Immature natural killer cell (primary cell): ENCODE measurements at regions not wholly inside any gene's neighbourhood (a gene's known extent, or its start where the extent isn't known, plus 50 kb on each side); places are given as distances from the start of the nearest gene placed in this dataset.

Experiments
- DNase-seq, 3 donors: peaks; one replicate each; pipeline ENCODE4 v3.0.0; 2022; ENCODE audit warnings: mixed read lengths in 1 of 3
- H3K27ac Mint-ChIP-seq, 6 donors: one replicate each; pipeline ENCODE4 v1.8.0; 2020; ENCODE audit warnings: mixed read lengths in 6 of 6, mild to moderate bottlenecking in 5 of 6, inconsistent platforms in 4 of 6, moderate library complexity in 3 of 6
- H3K27me3 Mint-ChIP-seq, 3 donors: one replicate each; pipeline ENCODE4 v1.8.0; 2020 to 2021; ENCODE audit warnings: low read depth in 3 of 3, mild to moderate bottlenecking in 3 of 3, mixed read lengths in 3 of 3, moderate library complexity in 3 of 3, inconsistent platforms in 1 of 3
- H3K36me3 Mint-ChIP-seq, 3 donors: one replicate each; pipeline ENCODE4 v1.8.0; 2020; ENCODE audit warnings: mixed read lengths in 3 of 3, inconsistent platforms in 2 of 3, mild to moderate bottlenecking in 2 of 3
- H3K4me1 Mint-ChIP-seq, 2 donors: one replicate each; pipeline ENCODE4 v1.8.0; 2020; ENCODE audit warnings: inconsistent platforms in 2 of 2, mild to moderate bottlenecking in 2 of 2, mixed read lengths in 2 of 2, moderate library complexity in 1 of 2
- H3K4me3 Mint-ChIP-seq, 5 donors: one replicate each; pipeline ENCODE4 v1.8.0; 2020; ENCODE audit warnings: mild to moderate bottlenecking in 5 of 5, mixed read lengths in 5 of 5, inconsistent platforms in 3 of 5, moderate library complexity in 3 of 5
- H3K9me3 Mint-ChIP-seq, 6 donors: one replicate each; pipeline ENCODE4 v1.8.0; 2020; ENCODE audit warnings: mild to moderate bottlenecking in 6 of 6, mixed read lengths in 6 of 6, inconsistent platforms in 4 of 6, moderate library complexity in 3 of 6

- H3K27ac Mint-ChIP-seq, result no peak overlapping the region
- no peaks in the 10 kb centered on the region for H3K27me3 Mint-ChIP-seq
- H3K4me3 Mint-ChIP-seq, result no peak overlapping the region
- no peak for DNase-seq
- H3K4me1 Mint-ChIP-seq, result no peaks in the 10 kb centered on the region
- H3K9me3 Mint-ChIP-seq, result peaks cover 10 to 38% (median 18%) of the 10 kb centered on the region in 6 donors
- H3K36me3 Mint-ChIP-seq, result no peaks in the 10 kb centered on the region
Observed at GRCh38 chr3:1664266-1664665, 434.4 kb upstream of the CNTN4 start.

- DNase-seq, result no peak
- Mint-ChIP-seq H3K27ac (no peak overlapping the region), H3K36me3 (no peaks in the 10 kb centered on the region), H3K4me3 (no peak overlapping the region), H3K27me3 (no peaks in the 10 kb centered on the region), H3K4me1 (no peaks in the 10 kb centered on the region), H3K9me3 (peaks cover 5 to 43% (median 17%) of the 10 kb centered on the region in 6 donors)
Observed at GRCh38 chr3:1666865-1667264, 431.8 kb upstream of the CNTN4 start.

- Mint-ChIP-seq H3K27ac (no peak overlapping the region), H3K27me3 (peaks cover 0 to 2% (median 0%) of the 10 kb centered on the region in 3 donors), H3K36me3 (peaks cover 0 to 3% (median 0%) of the 10 kb centered on the region in 3 donors), H3K9me3 (peaks cover 11 to 55% (median 36%) of the 10 kb centered on the region in 6 donors), H3K4me1 (no peaks in the 10 kb centered on the region), H3K4me3 (no peak overlapping the region)
- DNase-seq, result no peak
Observed at GRCh38 chr3:1677576-1678156, 421.0 kb upstream of the CNTN4 start.

GRCh38 chr3:1692428-1692827, 406.2 kb upstream of the CNTN4 start:
- H3K27me3 Mint-ChIP-seq, result peaks cover 0 to 2% (median 0%) of the 10 kb centered on the region in 3 donors
- no peaks in the 10 kb centered on the region for H3K36me3 Mint-ChIP-seq
- H3K9me3 Mint-ChIP-seq, result peaks cover 9 to 40% (median 14%) of the 10 kb centered on the region in 6 donors
- no peak overlapping the region for H3K27ac Mint-ChIP-seq
- H3K4me3 Mint-ChIP-seq, result no peak overlapping the region
- no peaks in the 10 kb centered on the region for H3K4me1 Mint-ChIP-seq
- no peak for DNase-seq

- Mint-ChIP-seq H3K27ac (no peak overlapping the region), H3K36me3 (no peaks in the 10 kb centered on the region), H3K4me3 (no peak overlapping the region), H3K9me3 (peaks cover 9 to 41% (median 14%) of the 10 kb centered on the region in 6 donors), H3K4me1 (no peaks in the 10 kb centered on the region), H3K27me3 (peaks cover 0 to 2% (median 0%) of the 10 kb centered on the region in 3 donors)
- no peak for DNase-seq
Observed at GRCh38 chr3:1693145-1693544, 405.5 kb upstream of the CNTN4 start.

- H3K9me3 Mint-ChIP-seq, result peaks cover 4 to 40% (median 13%) of the 10 kb centered on the region in 6 donors
- H3K36me3 Mint-ChIP-seq, result no peaks in the 10 kb centered on the region
- no peak for DNase-seq
- H3K27ac Mint-ChIP-seq, result no peak overlapping the region
- no peak overlapping the region for H3K4me3 Mint-ChIP-seq
- no peaks in the 10 kb centered on the region for H3K4me1 Mint-ChIP-seq
- H3K27me3 Mint-ChIP-seq, result peaks cover 0 to 3% (median 2%) of the 10 kb centered on the region in 3 donors
Observed at GRCh38 chr3:1696669-1697275, 401.9 kb upstream of the CNTN4 start.

- Mint-ChIP-seq H3K27ac (no peak overlapping the region), H3K9me3 (peaks cover 4 to 42% (median 9%) of the 10 kb centered on the region in 6 donors), H3K4me1 (no peaks in the 10 kb centered on the region), H3K36me3 (no peaks in the 10 kb centered on the region), H3K27me3 (peaks cover 0 to 3% (median 2%) of the 10 kb centered on the region in 3 donors), H3K4me3 (no peak overlapping the region)
- no peak for DNase-seq
Observed at GRCh38 chr3:1699361-1699920, 399.2 kb upstream of the CNTN4 start.

- Mint-ChIP-seq H3K4me1 (no peaks in the 10 kb centered on the region), H3K27ac (no peak overlapping the region), H3K27me3 (peaks cover 0 to 3% (median 2%) of the 10 kb centered on the region in 3 donors), H3K9me3 (peaks cover 4 to 53% (median 12%) of the 10 kb centered on the region in 6 donors), H3K36me3 (no peaks in the 10 kb centered on the region), H3K4me3 (no peak overlapping the region)
- no peak for DNase-seq
Observed at GRCh38 chr3:1700650-1701049, 398.0 kb upstream of the CNTN4 start.

GRCh38 chr3:1703169-1703568, 395.5 kb upstream of the CNTN4 start:
- no peak for DNase-seq
- Mint-ChIP-seq H3K27ac (no peak overlapping the region), H3K27me3 (peaks cover 0 to 3% (median 0%) of the 10 kb centered on the region in 3 donors), H3K9me3 (peaks cover 6 to 47% (median 11%) of the 10 kb centered on the region in 6 donors), H3K36me3 (no peaks in the 10 kb centered on the region), H3K4me1 (no peaks in the 10 kb centered on the region), H3K4me3 (no peak overlapping the region)

GRCh38 chr3:1710663-1711062, 388.0 kb upstream of the CNTN4 start:
- Mint-ChIP-seq H3K4me1 (no peaks in the 10 kb centered on the region), H3K9me3 (peaks cover 15 to 31% (median 22%) of the 10 kb centered on the region in 6 donors), H3K4me3 (no peak overlapping the region), H3K36me3 (no peaks in the 10 kb centered on the region), H3K27ac (no peak overlapping the region), H3K27me3 (peaks cover 0 to 1% (median 0%) of the 10 kb centered on the region in 3 donors)
- no peak for DNase-seq

GRCh38 chr3:1717524-1717923, 381.1 kb upstream of the CNTN4 start:
- H3K36me3 Mint-ChIP-seq, result no peaks in the 10 kb centered on the region
- DNase-seq, result no peak
- no peak overlapping the region for H3K4me3 Mint-ChIP-seq
- H3K27me3 Mint-ChIP-seq, result peaks cover 0 to 3% (median 0%) of the 10 kb centered on the region in 3 donors
- H3K4me1 Mint-ChIP-seq, result no peaks in the 10 kb centered on the region
- no peak overlapping the region for H3K27ac Mint-ChIP-seq
- H3K9me3 Mint-ChIP-seq, result peaks cover 5 to 40% (median 15%) of the 10 kb centered on the region in 6 donors

GRCh38 chr3:1723726-1724125, 374.9 kb upstream of the CNTN4 start:
- no peak overlapping the region for H3K4me3 Mint-ChIP-seq
- no peaks in the 10 kb centered on the region for H3K4me1 Mint-ChIP-seq
- H3K9me3 Mint-ChIP-seq, result peaks cover 15 to 63% (median 27%) of the 10 kb centered on the region in 6 donors
- no peaks in the 10 kb centered on the region for H3K36me3 Mint-ChIP-seq
- no peak overlapping the region for H3K27ac Mint-ChIP-seq
- peaks cover 0 to 1% (median 0%) of the 10 kb centered on the region in 3 donors for H3K27me3 Mint-ChIP-seq
- no peak for DNase-seq

GRCh38 chr3:1726741-1727140, 371.9 kb upstream of the CNTN4 start:
- Mint-ChIP-seq H3K27me3 (peaks cover 0 to 1% (median 0%) of the 10 kb centered on the region in 3 donors), H3K27ac (no peak overlapping the region), H3K9me3 (peaks cover 18 to 53% (median 24%) of the 10 kb centered on the region in 6 donors), H3K36me3 (no peaks in the 10 kb centered on the region), H3K4me1 (no peaks in the 10 kb centered on the region), H3K4me3 (no peak overlapping the region)
- no peak for DNase-seq

- Mint-ChIP-seq H3K27me3 (peaks cover 0 to 1% (median 0%) of the 10 kb centered on the region in 3 donors), H3K36me3 (no peaks in the 10 kb centered on the region), H3K4me3 (no peak overlapping the region), H3K27ac (no peak overlapping the region), H3K9me3 (peaks cover 19 to 51% (median 21%) of the 10 kb centered on the region in 6 donors), H3K4me1 (no peaks in the 10 kb centered on the region)
- DNase-seq, result no peak
Observed at GRCh38 chr3:1727242-1727641, 371.4 kb upstream of the CNTN4 start.
